NOMO-1 (cell line): ENCODE measurements at regions not wholly inside any gene's neighbourhood (a gene's known extent, or its start where the extent isn't known, plus 50 kb on each side); places are given as distances from the start of the nearest gene placed in this dataset.
"Not testable (repeated sequence)": the region's sequence is repeated elsewhere in the genome, so short reads cannot be mapped to it uniquely, and the experiment has no call there.

ENCODE experiments used
- DNase-seq, 2 experiments: peaks; one replicate each; lab custom pipeline; 2025; ENCODE audit not compliant: unreplicated experiment in 2 of 2; lab: John Stamatoyannopoulos, UW

GRCh38 chr5:63029891-63030290 is 451.3 kb downstream of the LRRC70 start:
- DNase-seq, result no peak

DNA sequence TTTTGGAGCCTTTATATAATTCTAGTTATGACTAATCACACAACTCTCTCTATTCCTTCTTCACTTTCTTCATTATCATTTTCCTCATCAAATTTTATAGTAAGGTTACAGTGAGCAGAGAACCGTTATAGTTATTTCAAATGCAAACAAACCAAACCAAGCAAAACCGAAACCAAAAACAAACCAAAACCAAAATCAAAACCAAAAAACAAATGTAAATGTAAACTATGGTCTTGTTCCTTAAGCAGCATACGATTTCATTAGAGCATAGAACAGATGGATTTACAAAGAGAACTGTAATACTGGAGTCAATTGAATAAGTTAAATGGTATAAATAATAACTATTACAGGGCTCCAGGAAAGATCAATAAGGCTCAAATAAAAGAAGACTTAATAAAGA is 447.1 kb downstream of the LRRC70 start:
- DNase-seq, result no peak

DNA sequence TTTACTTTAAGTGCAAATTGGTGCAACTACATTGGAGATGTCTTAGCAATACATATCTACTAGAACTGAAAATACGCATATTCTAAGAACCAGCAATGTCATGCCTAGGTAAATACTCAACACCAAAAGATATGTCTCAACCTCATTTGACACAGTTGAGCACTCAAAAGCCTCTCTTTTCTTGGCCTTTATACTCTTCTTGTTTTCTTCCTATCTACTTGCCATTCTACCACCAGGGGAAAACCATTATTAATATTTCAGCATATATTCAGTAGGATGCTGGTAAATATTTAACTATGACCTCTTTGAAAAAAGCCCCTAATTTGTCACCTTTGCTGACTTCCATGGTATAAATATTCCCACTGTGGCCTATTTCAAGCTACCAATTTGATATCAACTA is 443.8 kb downstream of the LRRC70 start:
- no peak for DNase-seq

- no peak for DNase-seq
Measured at GRCh38 chr5:63011158-63011557, 432.5 kb downstream of the LRRC70 start.

DNA sequence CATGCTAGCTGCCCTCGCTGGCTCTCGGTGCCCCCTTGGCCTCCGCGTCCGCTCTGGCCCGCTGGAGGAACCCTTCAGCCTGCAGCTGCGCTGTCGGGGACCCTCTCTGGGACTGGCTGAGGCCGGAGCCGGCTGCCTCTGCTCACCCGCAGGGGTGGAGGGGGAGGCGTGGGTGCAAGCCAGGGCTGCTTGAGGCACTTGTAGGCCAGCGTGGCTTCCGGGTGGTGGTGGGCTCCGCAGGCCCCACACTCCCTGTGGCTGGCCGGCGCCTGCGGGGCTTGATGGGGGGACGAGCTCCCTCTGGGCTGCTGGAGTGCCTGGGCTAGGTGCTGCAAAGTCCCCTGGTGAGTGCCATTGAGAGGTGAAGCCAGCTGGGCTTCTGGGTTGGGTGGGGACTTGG is 429.6 kb downstream of the LRRC70 start:
- no peak for DNase-seq

DNA sequence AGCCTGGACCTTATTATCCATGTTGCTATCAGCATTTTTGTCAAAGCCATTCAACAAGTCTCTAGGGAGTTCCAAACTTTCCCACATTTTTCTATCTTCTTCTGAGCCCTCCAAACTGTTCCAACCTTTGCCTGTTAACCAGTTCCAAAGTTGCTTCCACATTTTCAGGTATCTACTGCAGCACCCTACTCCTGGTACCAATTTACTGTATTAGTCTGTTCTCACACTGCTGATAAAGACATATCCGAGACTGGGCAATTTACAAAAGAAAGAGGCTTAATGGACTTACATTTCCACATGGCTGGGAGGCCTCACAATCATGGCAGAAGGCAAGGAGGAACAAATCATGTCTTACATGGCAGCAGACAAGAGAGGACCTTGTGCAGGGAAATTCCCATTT is 416.2 kb downstream of the LRRC70 start:
- not testable (repeated sequence) for DNase-seq

GRCh38 chr5:62985749-62986148 is 407.1 kb downstream of the LRRC70 start:
- no peak for DNase-seq

- DNase-seq, result no peak
Measured at GRCh38 chr5:62982348-62982747, 403.7 kb downstream of the LRRC70 start.

- DNase-seq, result no peak
Measured at GRCh38 chr5:62980884-62981283, 402.3 kb downstream of the LRRC70 start.

GRCh38 chr5:62979472-62979871 is 400.9 kb downstream of the LRRC70 start:
- no peak for DNase-seq

- DNase-seq, result no peak
Measured at GRCh38 chr5:62977661-62978060, 399.0 kb downstream of the LRRC70 start.

DNA sequence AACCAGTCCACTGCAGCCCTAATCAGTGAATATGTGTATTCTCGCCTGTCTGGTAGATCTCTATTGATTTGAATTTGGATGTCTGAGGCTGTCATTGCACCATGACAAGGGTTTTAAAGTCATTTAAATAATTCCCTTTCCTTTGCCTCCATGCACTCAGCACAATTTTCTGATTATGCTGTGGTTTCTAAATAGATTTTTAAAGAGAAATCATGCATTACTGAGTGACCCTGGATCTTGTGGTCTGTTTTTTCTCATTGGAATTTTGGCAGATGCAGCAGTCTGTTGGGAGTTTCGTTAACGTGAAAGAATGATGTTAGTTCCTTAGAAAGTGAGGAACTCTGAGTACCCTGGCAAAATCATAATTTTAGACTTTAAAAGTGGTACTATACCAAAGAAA is 396.0 kb downstream of the LRRC70 start:
- DNase-seq, result no peak

- DNase-seq, result no peak
Measured at GRCh38 chr5:62969409-62970120, 390.9 kb downstream of the LRRC70 start.

GRCh38 chr5:62964428-62964827 is 385.8 kb downstream of the LRRC70 start:
- DNase-seq, result no peak

DNA sequence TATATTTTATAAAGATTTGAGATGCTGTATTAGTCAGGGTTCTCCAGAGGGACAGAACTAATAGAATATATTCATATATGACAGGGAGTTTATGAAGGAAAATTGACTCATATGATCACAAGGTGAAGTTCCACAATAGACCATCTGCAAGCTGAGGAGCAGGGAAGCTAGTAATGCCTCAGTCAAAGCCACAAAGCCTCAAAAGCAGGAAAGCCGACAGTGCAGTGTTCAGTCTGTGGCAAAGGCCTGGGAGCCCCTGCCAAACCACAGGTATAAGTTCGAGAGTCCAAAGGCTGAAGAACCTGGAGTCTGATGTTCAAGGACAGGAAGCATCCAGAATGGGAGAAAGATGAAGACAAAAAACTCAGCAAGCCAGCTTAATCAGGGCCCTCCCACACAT is 382.2 kb downstream of the LRRC70 start:
- DNase-seq, result no peak

- DNase-seq, result no peak
Measured at GRCh38 chr5:62956597-62956996, 378.0 kb downstream of the LRRC70 start.

- no peak for DNase-seq
Measured at GRCh38 chr5:62954578-62954977, 376.0 kb downstream of the LRRC70 start.

- no peak for DNase-seq
Measured at GRCh38 chr5:62948301-62948700, 369.7 kb downstream of the LRRC70 start.

DNA sequence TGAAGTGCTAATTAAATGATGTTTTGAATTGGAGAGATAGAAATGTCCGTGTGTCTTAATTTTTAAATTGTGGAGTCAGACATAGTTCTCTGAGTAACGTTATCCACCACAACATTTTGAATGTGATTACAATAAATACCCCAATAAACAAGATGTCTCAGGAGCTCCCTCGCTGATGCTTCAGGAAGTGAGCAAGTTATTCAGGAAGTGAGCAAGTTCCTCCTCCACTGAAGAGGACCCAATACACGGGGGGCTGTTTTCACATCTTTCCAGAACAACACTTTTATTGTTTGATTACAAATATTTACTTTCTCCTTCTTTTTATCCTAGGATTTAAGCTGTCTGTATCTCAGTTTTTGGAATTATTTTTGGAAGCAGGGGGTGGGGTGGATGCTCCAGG is 363.8 kb downstream of the LRRC70 start:
- no peak for DNase-seq

DNA sequence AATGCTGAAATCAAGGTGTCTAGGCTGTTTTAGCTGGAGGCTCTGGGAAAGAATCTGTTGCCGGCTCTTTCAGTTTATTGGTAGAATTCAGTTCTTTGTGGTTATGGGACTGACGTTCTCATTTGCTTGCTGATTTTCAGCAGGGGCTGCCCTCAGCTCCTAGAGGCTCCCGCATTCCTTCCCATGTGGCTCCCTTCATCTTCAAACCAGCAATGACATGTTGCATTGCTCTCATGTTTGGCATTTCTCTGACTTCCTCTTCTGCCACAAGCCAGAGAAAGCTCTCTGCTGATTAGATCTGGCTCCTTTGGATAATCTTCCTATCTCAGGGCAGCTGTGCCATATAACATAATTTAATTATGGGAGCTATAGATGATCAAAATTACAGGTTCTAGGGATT is 360.3 kb downstream of the LRRC70 start:
- DNase-seq, result no peak

GRCh38 chr5:62937661-62938558 is 359.3 kb downstream of the LRRC70 start:
- no peak for DNase-seq

DNA sequence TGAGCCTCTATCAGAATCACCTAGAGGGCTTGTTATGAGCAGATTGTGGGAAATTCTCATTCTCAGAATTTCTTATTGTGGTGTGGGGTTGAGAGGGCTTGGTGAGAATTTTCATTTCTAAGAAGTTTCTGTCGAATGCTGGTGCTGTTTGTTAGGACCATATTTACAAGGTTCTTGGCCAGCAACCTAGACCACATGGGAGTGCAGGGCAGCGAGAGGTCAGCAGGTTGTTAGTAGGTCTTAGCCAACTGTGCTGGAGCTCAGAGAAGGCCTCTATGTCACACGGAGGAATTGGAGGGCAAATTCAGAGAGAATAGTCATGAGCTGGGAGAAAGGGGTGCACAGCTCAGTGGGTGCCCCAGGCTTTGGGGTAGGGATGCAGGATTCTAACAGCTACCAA is 357.0 kb downstream of the LRRC70 start:
- DNase-seq, result no peak
